ENCODE measurements at regions not wholly inside any gene's neighbourhood (a gene's known extent, or its start where the extent isn't known, plus 50 kb on each side); places are given as distances from the start of the nearest gene placed in this dataset.

DNA sequence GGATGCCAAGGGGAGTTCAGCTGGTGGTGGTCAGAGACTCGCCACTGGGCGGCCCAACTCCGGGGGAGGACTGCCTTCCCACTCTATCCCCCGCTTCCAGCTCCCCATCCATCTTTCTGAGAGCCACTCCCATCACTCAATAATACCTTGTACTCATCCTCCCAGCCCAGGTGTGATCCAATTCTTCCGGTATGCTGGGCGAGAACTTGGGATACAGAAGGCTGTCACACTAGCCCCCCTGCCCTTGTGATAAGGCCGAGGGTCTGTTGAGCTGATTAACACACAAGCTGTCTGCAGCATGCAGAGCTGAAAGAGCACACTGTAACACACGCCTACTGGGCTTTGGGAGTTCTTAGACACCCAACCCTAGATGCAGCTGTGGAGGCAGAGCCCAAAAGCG, 460.4 kb upstream of the EEF2KMT start:
- TF ChIP-seq, protein P1, sequence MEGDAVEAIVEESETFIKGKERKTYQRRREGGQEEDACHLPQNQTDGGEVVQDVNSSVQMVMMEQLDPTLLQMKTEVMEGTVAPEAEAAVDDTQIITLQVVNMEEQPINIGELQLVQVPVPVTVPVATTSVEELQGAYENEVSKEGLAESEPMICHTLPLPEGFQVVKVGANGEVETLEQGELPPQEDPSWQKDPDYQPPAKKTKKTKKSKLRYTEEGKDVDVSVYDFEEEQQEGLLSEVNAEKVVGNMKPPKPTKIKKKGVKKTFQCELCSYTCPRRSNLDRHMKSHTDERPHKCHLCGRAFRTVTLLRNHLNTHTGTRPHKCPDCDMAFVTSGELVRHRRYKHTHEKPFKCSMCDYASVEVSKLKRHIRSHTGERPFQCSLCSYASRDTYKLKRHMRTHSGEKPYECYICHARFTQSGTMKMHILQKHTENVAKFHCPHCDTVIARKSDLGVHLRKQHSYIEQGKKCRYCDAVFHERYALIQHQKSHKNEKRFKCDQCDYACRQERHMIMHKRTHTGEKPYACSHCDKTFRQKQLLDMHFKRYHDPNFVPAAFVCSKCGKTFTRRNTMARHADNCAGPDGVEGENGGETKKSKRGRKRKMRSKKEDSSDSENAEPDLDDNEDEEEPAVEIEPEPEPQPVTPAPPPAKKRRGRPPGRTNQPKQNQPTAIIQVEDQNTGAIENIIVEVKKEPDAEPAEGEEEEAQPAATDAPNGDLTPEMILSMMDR (conservative IDR thresholded peaks at IDR 0.05; ENCODE audit: low read length): no peak
- TF ChIP-seq EZH2phosphoT487 (IDR thresholded peaks at IDR 0.05; ENCODE audit: borderline replicate concordance, low read depth, low read length): no peak
